Dedifferentiated amniotic fluid mesenchymal stem cell (primary cell): ENCODE measurements at regions not wholly inside any gene's neighbourhood (a gene's known extent, or its start where the extent isn't known, plus 50 kb on each side); places are given as distances from the start of the nearest gene placed in this dataset.
A peak's percentile ranks its signal among the peaks of the same experiment; 100 is the strongest.

ENCODE experiments used
- DNase-seq: peaks from one replicate; pipeline ENCODE4 v3.0.0-alpha.2; 2016; ENCODE audit errors: extremely low spot score

GRCh38 chr3:152053866-152054265 lies 180.4 kb downstream of the SUCNR1 start:
- DNase-seq = no peak

DNA sequence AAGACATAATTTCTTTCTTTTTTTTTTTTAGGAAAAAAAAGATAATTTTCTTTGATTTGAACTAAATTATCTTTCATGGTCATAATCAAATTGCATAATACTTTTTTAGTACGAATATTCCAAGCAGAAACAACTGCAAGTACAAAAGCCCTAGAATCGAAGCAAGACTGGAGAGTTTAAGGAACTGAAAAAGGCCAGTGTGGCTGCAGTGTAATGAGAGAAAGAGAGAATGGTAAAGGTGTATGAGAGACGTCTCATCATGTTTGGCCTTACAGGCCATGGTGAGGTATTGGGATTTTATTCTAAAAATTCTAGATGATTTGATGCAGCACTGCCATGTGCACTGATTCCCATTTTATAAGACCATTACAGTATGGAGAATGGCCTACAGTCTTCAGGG lies 180.9 kb downstream of the SUCNR1 start:
- no peak for DNase-seq

DNA sequence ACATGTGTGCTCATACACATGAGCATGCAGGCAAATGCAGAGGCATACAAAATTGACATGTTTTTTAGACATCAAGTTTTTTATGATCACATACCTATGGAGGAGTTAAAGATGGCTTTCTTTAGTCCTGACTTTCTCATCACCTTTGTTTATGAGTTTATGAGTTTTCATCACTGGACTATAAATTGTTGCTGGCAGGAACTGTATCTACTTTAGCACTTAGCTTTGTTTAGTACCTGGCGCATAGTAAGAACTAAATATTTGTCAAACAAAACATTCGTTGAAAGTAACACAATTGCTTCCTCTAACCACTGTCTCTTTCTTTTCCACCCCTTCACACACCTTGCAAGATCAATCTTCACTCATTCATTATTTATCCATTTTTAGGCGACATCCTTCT lies 182.6 kb downstream of the SUCNR1 start:
- no peak for DNase-seq

DNA sequence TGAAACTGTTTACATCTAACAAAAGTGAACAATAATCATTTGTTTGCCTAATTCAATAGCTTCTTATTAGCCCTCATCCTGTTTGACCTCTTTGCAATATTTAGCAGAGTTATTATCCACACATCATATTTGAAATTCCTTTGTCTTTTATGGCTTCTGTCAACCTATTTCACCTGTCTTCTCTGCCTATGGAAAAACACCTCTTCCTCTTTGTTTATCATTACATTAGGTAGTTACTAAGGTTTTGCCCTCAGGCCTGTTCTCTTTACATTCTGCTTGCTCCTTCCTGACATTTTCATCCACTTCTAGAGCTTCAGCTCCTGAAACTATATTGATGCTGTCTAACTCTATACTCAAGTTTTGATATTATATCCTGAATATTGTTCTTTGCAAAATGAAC lies 183.0 kb downstream of the SUCNR1 start:
- no peak for DNase-seq

DNA sequence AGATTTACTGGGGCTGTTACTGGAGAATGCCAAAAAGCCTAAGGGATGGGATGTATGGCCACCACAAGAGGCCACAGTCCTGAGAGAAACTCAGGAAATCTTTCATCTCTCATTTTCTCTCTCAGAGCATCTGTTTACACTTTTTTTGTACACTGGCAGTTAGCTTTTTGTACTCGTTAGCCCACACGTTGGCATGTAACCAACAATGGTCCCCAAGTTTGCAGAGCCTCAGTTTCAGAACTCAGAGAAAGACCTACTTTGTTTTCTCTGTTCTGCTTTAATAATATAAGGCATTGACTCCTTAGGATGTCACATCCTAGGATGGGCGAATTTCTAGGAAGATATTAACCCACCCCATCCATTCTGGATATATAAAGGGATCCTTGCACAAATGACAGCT lies 183.5 kb downstream of the SUCNR1 start:
- no peak for DNase-seq

DNA sequence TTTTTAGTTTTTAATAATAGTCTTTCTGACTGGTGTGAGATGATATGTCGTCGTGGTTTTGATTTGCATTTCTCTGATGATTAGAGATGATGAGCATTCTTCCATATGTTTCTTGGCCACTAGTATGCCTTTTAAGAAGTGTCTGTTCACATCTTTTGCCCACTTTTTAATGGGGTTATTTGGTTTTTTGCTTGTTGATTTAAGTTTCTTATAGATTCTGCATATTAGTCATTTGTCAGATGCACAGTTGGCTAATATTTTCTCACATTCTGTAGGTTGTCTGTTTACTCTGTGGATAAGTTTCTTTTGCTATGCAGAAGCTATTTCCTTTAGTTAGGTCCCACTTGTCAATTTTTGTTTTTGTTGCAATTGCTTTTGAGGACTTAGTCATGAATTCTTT lies 185.4 kb downstream of the SUCNR1 start:
- no peak for DNase-seq

- DNase-seq = no peak
These were observed 187.3 kb downstream of the SUCNR1 start for GRCh38 chr3:152060701-152061100.

GRCh38 chr3:152061296-152061695 lies 187.9 kb downstream of the SUCNR1 start:
- DNase-seq = no peak

DNA sequence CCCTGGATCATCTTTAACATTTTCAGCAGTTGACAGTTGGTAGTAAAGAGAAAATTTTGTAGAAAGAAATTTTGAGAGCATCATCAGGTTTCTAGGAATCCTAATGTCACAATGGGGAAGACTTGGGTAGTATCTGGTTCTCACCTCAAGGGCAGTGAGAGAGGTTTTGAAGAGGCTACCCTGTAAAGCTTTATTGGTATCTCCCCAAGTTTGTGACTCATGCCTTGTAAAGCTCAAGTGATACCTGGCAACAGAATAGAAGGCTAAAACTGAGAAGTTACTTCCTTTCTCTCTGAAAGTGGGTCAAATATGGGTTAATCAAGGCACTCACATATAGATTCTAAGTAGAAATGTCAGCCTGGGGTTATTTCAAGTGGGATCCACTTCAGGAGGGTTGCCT lies 196.4 kb downstream of the SUCNR1 start:
- no peak for DNase-seq

DNA sequence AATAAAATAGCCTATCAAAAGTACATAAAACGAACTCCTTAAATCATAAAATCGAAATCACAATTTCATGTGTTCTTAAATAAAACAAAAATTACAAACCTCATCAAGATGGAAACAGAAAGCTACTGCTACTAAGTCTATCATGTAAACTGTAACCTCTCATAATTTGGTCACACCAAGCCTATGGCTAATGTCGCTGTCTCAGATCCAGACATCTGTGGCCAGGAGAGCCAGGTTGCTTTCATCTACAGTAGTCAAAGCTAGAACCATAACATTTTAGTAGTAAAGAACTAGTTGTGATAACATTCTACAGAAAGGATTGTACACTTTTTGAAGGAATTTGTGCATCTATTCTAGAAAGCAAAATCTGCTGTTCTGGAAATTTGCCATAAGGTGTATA lies 197.4 kb upstream of the MBNL1 start:
- no peak for DNase-seq

DNA sequence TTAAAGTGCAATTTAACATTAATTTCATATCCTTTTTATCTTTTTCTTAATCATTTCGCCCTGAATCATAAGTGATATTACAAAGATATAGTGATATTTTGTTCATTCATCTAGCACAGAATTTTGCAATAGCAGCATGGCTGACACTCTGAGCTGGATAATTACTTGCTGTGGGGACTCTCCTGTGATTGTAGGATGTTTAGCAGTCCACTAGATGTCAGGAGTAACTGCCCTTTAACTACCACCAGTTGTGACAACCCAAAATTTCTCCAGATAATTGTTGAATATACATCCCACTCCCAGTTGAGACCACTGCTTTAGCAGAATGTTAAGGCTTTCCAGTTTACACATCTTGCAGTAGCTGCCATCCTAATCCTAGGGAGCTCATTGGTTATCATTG lies 196.8 kb upstream of the MBNL1 start:
- DNase-seq = peak; percentile 40

DNA sequence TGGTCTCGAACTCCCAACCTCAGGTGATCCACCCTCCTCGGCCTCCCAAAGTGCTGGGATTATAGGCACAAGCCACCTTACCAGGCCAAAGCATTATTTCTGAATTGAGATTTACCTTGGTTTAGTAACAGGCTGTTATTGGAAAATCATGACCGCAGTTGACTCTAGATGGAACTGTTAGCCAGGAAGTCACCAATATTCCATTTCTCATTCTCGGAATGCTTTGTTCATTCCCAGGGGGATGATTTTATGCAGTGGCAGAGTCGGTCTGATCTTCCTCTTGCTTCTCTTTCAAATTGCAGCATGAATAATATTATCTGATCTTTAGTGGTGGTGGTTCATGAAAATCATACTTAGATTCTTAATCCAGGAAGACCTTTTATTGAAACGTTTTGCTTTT lies 195.5 kb upstream of the MBNL1 start:
- DNase-seq = peak; percentile 50

DNA sequence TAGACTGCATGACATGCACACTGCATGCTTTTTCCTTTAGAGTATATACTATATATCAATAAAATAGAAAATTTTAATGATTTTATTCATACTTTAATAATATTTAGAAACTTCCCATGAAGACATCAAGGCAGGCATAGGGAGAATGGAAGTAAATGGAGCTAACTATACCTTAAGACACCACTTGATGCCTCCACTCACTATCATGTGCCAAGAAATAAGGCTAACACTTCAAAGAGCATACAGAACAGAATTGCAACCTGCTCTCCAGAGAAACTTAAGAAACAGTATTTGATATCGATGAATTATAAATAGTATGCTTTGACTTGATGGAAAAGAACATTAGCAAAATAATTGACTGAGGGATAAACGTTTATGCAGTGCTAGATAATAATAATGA lies 192.6 kb upstream of the MBNL1 start:
- DNase-seq = no peak

- DNase-seq = no peak
These were observed 188.7 kb upstream of the MBNL1 start for GRCh38 chr3:152079980-152080379.

DNA sequence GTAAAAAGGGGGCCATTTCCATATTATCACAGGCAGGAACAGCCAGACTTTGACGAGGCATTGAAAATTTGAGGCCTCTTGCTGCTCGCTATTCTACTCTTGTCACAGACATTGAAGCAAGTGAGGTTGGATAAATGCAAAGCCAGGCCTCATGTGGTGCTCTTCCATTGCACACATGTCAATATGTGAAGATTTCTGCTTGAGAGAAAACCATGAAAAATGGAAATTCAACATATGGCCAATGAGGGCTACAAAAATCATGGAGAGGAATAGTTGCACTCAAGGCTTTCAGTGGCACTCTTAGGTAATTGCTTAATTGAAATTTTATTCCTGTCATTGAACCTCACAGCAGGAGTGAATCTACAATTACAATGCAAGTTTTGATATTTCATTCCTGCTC lies 185.6 kb upstream of the MBNL1 start:
- DNase-seq = no peak

- DNase-seq = no peak
These were observed 184.1 kb upstream of the MBNL1 start for GRCh38 chr3:152084441-152085158.

- DNase-seq = no peak
These were observed 181.6 kb upstream of the MBNL1 start for GRCh38 chr3:152087153-152087552.

DNA sequence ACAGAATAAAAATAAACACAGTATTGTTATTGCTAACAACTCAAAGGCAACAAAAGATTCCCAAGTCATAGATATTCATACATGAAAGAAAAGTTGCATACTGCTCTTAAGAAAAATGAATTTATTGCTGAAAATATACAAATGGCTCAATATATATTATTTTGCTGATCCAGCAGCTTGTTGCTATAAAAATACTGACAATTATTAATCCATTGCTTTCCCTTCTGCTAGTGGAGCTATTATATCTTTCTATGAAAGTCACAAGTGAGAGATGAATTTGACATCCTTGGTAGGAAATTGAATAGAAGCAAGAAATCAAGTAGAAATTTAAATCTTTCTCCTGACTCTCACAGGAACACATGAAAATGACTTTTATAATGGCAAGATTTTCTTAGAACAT lies 179.2 kb upstream of the MBNL1 start:
- no peak for DNase-seq

DNA sequence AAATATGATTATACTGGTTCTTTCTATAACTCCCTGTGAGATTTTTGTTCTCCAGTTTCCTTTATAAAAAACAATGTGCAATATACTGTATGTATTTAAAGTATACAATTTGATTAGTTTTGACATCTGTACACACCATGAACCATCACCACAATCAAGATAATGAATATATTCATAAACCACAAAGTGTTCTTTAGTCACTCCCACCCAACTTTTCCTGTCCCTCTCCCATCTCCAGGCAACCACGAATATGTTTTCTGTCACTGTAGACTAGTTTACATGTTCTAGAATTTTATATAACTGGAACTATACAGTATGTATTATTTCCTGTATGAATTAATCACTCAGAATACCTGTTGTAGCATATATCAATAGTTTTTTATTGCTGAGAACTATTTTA lies 177.0 kb upstream of the MBNL1 start:
- DNase-seq = no peak

GRCh38 chr3:152093901-152094300 lies 174.8 kb upstream of the MBNL1 start:
- DNase-seq = no peak

DNA sequence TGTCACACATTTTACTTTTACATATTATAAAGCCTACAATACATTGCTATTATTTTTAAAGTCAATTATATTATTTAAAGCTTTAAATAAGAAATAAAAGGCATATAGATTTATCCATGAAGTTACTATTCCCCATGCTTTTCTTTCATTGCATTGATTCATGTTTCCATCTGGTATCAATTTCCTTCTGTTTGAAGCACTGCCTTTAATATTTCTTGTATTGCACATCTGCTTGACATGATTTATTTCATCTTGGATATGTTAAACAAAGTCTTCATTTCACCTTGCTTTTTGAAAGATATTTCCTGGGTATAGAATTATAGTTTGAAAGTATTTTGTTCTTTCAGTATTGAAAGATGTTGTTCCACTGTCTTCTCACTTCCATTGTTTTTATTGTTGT lies 174.3 kb upstream of the MBNL1 start:
- no peak for DNase-seq

GRCh38 chr3:152095472-152095871 lies 173.3 kb upstream of the MBNL1 start:
- no peak for DNase-seq

DNA sequence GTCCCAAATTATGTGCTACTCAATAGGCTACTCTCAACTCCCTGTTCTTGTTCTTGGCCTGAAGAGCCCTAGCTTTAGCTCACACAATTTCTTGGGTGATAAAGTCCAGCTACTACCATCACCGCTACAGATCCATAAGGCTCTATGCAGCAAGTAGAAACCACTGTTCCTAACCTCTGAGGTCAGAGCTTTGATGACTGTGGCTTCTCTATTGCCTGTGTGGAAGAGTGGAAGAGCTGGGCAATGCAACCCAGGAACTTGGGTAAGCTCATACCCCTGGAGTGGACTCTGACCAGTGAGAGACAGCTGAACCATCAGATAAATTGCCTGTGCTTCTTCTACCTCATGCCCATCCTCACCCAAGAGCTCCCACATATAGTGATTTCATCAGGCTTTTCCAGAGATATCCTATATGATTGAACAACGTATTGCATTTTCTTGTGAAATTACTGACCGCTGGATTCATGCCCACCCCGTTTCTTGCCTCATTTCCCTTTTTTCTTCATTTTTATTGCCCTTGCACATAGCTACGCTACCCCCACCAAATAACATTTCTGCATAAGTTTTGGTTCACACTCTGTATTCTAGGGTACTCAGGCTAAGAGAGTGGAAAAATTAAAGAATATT lies 172.3 kb upstream of the MBNL1 start:
- DNase-seq = no peak

DNA sequence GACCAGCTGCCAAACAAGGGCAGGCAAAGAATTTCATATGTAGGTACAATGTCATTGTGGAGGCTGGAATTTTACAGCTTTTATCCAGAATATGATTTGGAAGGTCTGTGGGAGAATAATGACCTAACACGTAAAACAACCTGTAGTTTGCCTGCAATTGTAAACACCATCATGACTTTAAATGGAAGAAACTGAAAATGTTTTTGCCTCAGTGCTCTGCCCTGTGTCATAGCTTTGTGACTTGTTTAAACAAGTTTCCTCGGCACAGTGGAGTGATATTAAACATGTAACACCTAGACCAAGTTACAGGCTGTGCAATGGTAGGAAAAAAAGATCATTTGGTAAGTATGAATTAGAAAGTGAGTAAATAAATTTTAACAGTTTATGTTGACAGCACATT lies 171.6 kb upstream of the MBNL1 start:
- DNase-seq = no peak
